SK-N-SH (cell line): ENCODE measurements at regions not wholly inside any gene's neighbourhood (a gene's known extent, or its start where the extent isn't known, plus 50 kb on each side); places are given as distances from the start of the nearest gene placed in this dataset.
"Not testable (repeated sequence)": the region's sequence is repeated elsewhere in the genome, so short reads cannot be mapped to it uniquely, and the experiment has no call there.

ENCODE experiments used
- CTCF ChIA-PET: fragments of 300-600, 350-600 bp; formaldehyde crosslinking; extraction: SDS; loops from one replicate; lab custom pipeline; 2021; lab: Yijun Ruan, JAX
- POLR2A ChIA-PET: fragments of 350-600 bp; sonication (Branson Sonifier 250); formaldehyde crosslinking; extraction: SDS; loops from one replicate; lab custom pipeline; 2020; ENCODE audit warnings: antibody characterized with exemption, inconsistent platforms; lab: Yijun Ruan, JAX
- DNase-seq: peaks from one replicate; pipeline ENCODE4 v3.0.0; 2012
- H2AFZ ChIP-seq: fragments of 200-600 bp; sonication (generic); 2 replicates; pipeline ENCODE4 v1.8.1; 2016; ENCODE audit warnings: antibody characterized with exemption, mild to moderate bottlenecking, low read depth
- H3F3A ChIP-seq: fragments of 200-600 bp; sonication (generic); replicated peaks from 2 replicates; pipeline ENCODE3; 2016; ENCODE audit warnings: antibody characterized with exemption, mild to moderate bottlenecking; ENCODE audit not compliant: insufficient read depth
- H3K27ac ChIP-seq, 2 experiments: fragments of 200-500 bp in 1 of 2; fragments of 200-600 bp in 1 of 2; sonication (Bioruptor generic) in 1 of 2; sonication (generic), shearing (Covaris generic) in 1 of 2; 2 replicates each; pipeline versions ENCODE4 v1.5.1 to v1.6.1; 2014 to 2016; ENCODE audit warnings: low read depth in 2 of 2, inconsistent platforms in 1 of 2, low read length in 1 of 2, mild to moderate bottlenecking in 1 of 2, mixed read lengths in 1 of 2
- H3K27me3 ChIP-seq: fragments of 200-600 bp; sonication (generic), shearing (Covaris generic); 2 replicates; pipeline ENCODE4 v1.6.1; 2016; ENCODE audit warnings: mixed run types; ENCODE audit not compliant: insufficient read depth
- H3K36me3 ChIP-seq, 2 experiments: fragments of 200-500 bp in 1 of 2; fragments of 200-600 bp in 1 of 2; sonication (Bioruptor generic) in 1 of 2; sonication (generic) in 1 of 2; replicated peaks in 1 of 2; 2 replicates each; pipeline versions ENCODE3 to v1.5.1; 2014 to 2016; ENCODE audit warnings: low read length in 1 of 2, mild to moderate bottlenecking in 1 of 2; ENCODE audit not compliant: insufficient read depth in 2 of 2, control insufficient read depth in 1 of 2
- H3K4me1 ChIP-seq, 2 experiments: fragments of 200-500 bp in 1 of 2; fragments of 200-600 bp in 1 of 2; sonication (Bioruptor generic) in 1 of 2; sonication (generic), shearing (Covaris generic) in 1 of 2; 2 replicates each; pipeline versions ENCODE4 v1.5.1 to v1.6.1; 2014 to 2016; ENCODE audit warnings: low read depth in 1 of 2, low read length in 1 of 2, mixed run types in 1 of 2; ENCODE audit not compliant: insufficient read depth in 2 of 2, control insufficient read depth in 1 of 2
- H3K4me2 ChIP-seq: fragments of 200-600 bp; sonication (generic), shearing (Covaris generic); 2 replicates; pipeline ENCODE4 v1.6.1; 2017; ENCODE audit warnings: mixed run types
- H3K4me3 ChIP-seq, 2 experiments: fragments of 200-500 bp in 1 of 2; fragments of 200-600 bp in 1 of 2; sonication (Bioruptor generic) in 1 of 2; sonication (generic), shearing (Covaris generic) in 1 of 2; 2 replicates each; pipeline versions ENCODE4 v1.5.1 to v1.8.1; 2014 to 2016; ENCODE audit warnings: low read depth in 2 of 2, inconsistent platforms in 1 of 2, low read length in 1 of 2, mild to moderate bottlenecking in 1 of 2, mixed read lengths in 1 of 2, moderate library complexity in 1 of 2
- H3K79me2 ChIP-seq: fragments of 200-600 bp; sonication (generic); 2 replicates; pipeline ENCODE4 v1.8.1; 2017; ENCODE audit warnings: mild to moderate bottlenecking; ENCODE audit not compliant: insufficient read depth
- H3K9ac ChIP-seq: fragments of 200-600 bp; sonication (generic); 2 replicates; pipeline ENCODE4 v1.6.1; 2017; ENCODE audit warnings: mixed run types
- H3K9me2 ChIP-seq: fragments of 200-600 bp; sonication (generic); 2 replicates; pipeline ENCODE4 v1.6.1; 2017; ENCODE audit warnings: mixed run types
- H3K9me3 ChIP-seq: fragments of 200-600 bp; sonication (generic); 2 replicates; pipeline ENCODE4 v1.6.1; 2017; ENCODE audit warnings: mixed run types, mild to moderate bottlenecking, moderate library complexity
- H4K20me1 ChIP-seq: fragments of 200-600 bp; sonication (generic); 2 replicates; pipeline ENCODE4 v1.6.1; 2017; ENCODE audit warnings: mild to moderate bottlenecking, mixed run types; ENCODE audit not compliant: insufficient read depth
- CHD2 ChIP-seq: fragments of 150-350 bp; IDR thresholded peaks from 2 replicates; pipeline ENCODE4 v1.6.1; 2018; ENCODE audit warnings: low read length; ENCODE audit not compliant: partially characterized antibody
- ELF1 ChIP-seq: IDR thresholded peaks from 2 replicates; pipeline ENCODE4 v1.4.0; 2012
- EP300 ChIP-seq, 2 experiments: IDR thresholded peaks; 2 replicates each; pipeline versions ENCODE4 v1.4.0 to v1.6.1; 2012; ENCODE audit warnings: borderline replicate concordance in 1 of 2, low read depth in 1 of 2, low read length in 1 of 2
- EZH2phosphoT487 ChIP-seq: fragments of 200-600 bp; sonication (generic); IDR thresholded peaks from 2 replicates; pipeline ENCODE4 v1.6.1; 2017; ENCODE audit warnings: low read depth, mixed run types, mild to moderate bottlenecking, antibody characterized with exemption, moderate library complexity, borderline replicate concordance
- FOSL2 ChIP-seq: IDR thresholded peaks from 2 replicates; pipeline ENCODE4 v1.4.0; 2012; ENCODE audit warnings: low read depth, mild to moderate bottlenecking, moderate library complexity, borderline replicate concordance
- NFIC ChIP-seq: IDR thresholded peaks from 2 replicates; pipeline ENCODE4 v1.4.0; 2012; ENCODE audit warnings: borderline replicate concordance
- RFX5 ChIP-seq: IDR thresholded peaks from 2 replicates; pipeline ENCODE4 v1.6.1; 2012; ENCODE audit warnings: mild to moderate bottlenecking, improper control_type of control experiment, low read length
- RXRA ChIP-seq: IDR thresholded peaks from 2 replicates; pipeline ENCODE4 v1.4.0; 2012; ENCODE audit warnings: low read depth, mild to moderate bottlenecking, borderline replicate concordance
- SIN3A ChIP-seq: IDR thresholded peaks from 2 replicates; pipeline ENCODE4 v1.6.1; 2012; ENCODE audit warnings: low read depth, mild to moderate bottlenecking, low read length, moderate library complexity, borderline replicate concordance
- TAF1 ChIP-seq: IDR thresholded peaks from 2 replicates; pipeline ENCODE4 v1.6.1; 2012; ENCODE audit warnings: low read depth, mild to moderate bottlenecking, low read length, moderate library complexity, borderline replicate concordance
- TCF12 ChIP-seq: IDR thresholded peaks from 2 replicates; pipeline ENCODE4 v1.4.0; 2012
- TEAD4 ChIP-seq: IDR thresholded peaks from 2 replicates; pipeline ENCODE4 v1.4.0; 2012; ENCODE audit warnings: mild to moderate bottlenecking, borderline replicate concordance; ENCODE audit not compliant: insufficient read depth
- YY1 ChIP-seq: IDR thresholded peaks from 2 replicates; pipeline ENCODE4 v1.4.0; 2012; ENCODE audit warnings: low read depth, mild to moderate bottlenecking
- WGBS: methylation state at CpG from one replicate; pipeline ENCODE4 v1.1.6; 2017; ENCODE audit warnings: low lambda C conversion rate; 5-methylcytosine and 5-hydroxymethylcytosine counted together
- TF ChIP-seq, protein P1 (sequence below): IDR thresholded peaks from 2 replicates; pipeline ENCODE4 v1.4.0; 2012; ENCODE audit warnings: low read depth, borderline replicate concordance
- TF ChIP-seq, protein P2 (sequence below): IDR thresholded peaks from 2 replicates; pipeline ENCODE4 v1.6.1; 2012; ENCODE audit warnings: mild to moderate bottlenecking, low read depth, low read length, moderate library complexity
- TF ChIP-seq, protein P3 (sequence below): fragments of 150-350 bp; IDR thresholded peaks from 2 replicates; pipeline ENCODE4 v1.6.1; 2017; ENCODE audit warnings: antibody characterized with exemption, low read length, low read depth, borderline replicate concordance

DNA sequence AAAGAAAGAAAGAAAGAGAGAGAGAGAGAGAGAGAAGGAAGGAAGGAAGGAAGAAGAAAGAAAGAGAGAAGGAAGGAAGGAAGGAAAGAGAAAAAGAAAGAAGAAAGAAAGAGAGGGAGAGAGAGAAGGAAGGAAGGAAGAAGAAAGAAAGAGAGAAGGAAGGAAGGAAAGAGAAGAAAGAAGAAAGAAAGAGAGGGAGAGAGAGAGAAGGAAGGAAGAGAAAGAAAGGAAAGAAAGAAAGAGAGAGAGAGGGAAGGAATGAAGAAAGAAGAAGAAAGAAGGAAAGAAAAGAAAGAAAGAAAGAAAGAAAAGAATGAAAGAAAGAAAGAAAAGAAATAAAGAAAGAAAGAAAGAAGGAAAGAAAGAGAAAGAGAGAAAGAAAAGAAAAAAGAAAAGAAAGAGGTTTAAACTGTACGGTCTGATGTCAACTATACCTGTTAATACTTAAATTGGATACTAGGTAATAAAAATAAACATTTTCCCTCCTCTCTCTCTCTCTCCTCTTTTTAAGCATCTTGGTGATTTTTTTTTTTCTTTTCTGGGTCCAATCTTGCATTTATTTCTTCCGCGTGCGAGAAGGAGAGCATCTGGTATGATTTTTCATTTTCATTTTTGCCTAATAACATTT, 93.8 kb downstream of the CRLF2 start:
- no peaks in the 10 kb centered on the region for H3K9me3 ChIP-seq
- H2AFZ ChIP-seq: no peak overlapping the region
- no peak overlapping the region for H3K4me2 ChIP-seq
- H4K20me1 ChIP-seq: no peaks in the 10 kb centered on the region
- H3K27me3 ChIP-seq: peaks cover 9% of the 10 kb centered on the region; the same call in 1 of the 2 replicates
- no peak for DNase-seq
- no peaks in the 10 kb centered on the region for H3F3A ChIP-seq
- POLR2A ChIA-PET: no interaction called here
- H3K27ac ChIP-seq: no peak overlapping the region
- TF ChIP-seq RFX5: no peak
- TF ChIP-seq, protein P1, sequence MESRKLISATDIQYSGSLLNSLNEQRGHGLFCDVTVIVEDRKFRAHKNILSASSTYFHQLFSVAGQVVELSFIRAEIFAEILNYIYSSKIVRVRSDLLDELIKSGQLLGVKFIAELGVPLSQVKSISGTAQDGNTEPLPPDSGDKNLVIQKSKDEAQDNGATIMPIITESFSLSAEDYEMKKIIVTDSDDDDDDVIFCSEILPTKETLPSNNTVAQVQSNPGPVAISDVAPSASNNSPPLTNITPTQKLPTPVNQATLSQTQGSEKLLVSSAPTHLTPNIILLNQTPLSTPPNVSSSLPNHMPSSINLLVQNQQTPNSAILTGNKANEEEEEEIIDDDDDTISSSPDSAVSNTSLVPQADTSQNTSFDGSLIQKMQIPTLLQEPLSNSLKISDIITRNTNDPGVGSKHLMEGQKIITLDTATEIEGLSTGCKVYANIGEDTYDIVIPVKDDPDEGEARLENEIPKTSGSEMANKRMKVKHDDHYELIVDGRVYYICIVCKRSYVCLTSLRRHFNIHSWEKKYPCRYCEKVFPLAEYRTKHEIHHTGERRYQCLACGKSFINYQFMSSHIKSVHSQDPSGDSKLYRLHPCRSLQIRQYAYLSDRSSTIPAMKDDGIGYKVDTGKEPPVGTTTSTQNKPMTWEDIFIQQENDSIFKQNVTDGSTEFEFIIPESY: no peak
- no peak for TF ChIP-seq ELF1
- no peak for TF ChIP-seq NFIC
- no peak for TF ChIP-seq CHD2
- TF ChIP-seq TCF12: no peak
- no peak for TF ChIP-seq YY1
- no peak for TF ChIP-seq TAF1
- TF ChIP-seq EZH2phosphoT487: no peak
- 16% methylated on average over 4 of the region's 4 CpGs for WGBS
- no peaks in the 10 kb centered on the region for H3K4me1 ChIP-seq
- no peaks in the 10 kb centered on the region for H3K79me2 ChIP-seq
- H3K9me2 ChIP-seq: no peaks in the 10 kb centered on the region
- no peak overlapping the region for H3K9ac ChIP-seq
- H3K4me3 ChIP-seq: no peak overlapping the region
- CTCF ChIA-PET: no interaction called here
- H3K36me3 ChIP-seq: no peaks in the 10 kb centered on the region

DNA sequence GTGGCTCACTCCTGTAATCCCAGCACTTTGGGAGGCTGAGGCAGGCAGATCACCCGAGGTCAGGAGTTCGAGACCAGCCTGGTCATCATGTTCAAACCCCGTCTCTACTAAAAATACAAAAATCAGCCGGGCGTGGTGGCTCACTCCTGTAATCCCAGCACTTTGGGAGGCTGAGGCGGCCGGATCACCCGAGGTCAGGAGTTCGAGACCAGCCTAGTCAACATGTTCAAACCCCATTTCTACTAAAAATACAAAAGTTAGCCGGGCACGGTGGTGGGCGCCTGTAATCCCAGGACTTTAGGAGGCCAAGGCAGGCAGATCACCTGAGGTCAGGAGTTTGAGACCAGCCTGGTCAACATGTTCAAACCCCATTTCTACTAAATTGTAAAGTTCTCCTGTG, 97.0 kb downstream of the CRLF2 start:
- WGBS: 11% methylated on average over 7 of the region's 12 CpGs
- CTCF ChIA-PET, H3K9me3 ChIP-seq: not testable (repeated sequence)

DNA sequence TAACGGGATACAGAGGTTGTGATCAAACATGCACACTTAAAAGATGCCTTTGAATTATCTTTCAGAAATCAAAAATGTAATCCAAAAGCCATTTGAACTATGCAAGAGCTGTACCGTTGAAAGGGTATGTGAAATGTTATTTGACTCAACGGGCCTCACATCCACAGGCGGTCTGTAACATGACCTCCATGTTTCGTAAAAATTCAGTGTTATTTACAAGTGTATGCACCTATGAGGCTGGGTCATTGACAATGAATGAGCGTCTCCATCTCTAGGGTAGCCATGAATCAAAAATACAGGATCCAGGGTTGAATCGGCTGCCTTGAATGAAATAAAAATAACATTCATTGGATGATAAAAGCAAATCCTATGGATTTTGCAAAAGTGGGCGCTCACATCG, 100.1 kb downstream of the CRLF2 start:
- Histone ChIP-seq H3K27me3 (peaks cover 16% of the 10 kb centered on the region; the same call in 1 of the 2 replicates), H3K9me2 (no peaks in the 10 kb centered on the region), H3K4me3 (no peak overlapping the region), H3K9me3 (no peaks in the 10 kb centered on the region), H3K79me2 (no peaks in the 10 kb centered on the region), H2AFZ (no peak overlapping the region), H3K4me1 (no peaks in the 10 kb centered on the region), H4K20me1 (no peaks in the 10 kb centered on the region), H3K36me3 (no peaks in the 10 kb centered on the region), H3K4me2 (no peak overlapping the region), H3K27ac (no peak overlapping the region), H3F3A (no peaks in the 10 kb centered on the region), H3K9ac (no peak overlapping the region)
- no peak for DNase-seq
- WGBS: 5% methylated on average over 9 of the region's 9 CpGs
- ChIA-PET POLR2A (no interaction called here), CTCF (no interaction called here)
- no peak for TF ChIP-seq RXRA
- no peak for TF ChIP-seq TEAD4
- no peak for TF ChIP-seq FOSL2
- TF ChIP-seq, protein P2, sequence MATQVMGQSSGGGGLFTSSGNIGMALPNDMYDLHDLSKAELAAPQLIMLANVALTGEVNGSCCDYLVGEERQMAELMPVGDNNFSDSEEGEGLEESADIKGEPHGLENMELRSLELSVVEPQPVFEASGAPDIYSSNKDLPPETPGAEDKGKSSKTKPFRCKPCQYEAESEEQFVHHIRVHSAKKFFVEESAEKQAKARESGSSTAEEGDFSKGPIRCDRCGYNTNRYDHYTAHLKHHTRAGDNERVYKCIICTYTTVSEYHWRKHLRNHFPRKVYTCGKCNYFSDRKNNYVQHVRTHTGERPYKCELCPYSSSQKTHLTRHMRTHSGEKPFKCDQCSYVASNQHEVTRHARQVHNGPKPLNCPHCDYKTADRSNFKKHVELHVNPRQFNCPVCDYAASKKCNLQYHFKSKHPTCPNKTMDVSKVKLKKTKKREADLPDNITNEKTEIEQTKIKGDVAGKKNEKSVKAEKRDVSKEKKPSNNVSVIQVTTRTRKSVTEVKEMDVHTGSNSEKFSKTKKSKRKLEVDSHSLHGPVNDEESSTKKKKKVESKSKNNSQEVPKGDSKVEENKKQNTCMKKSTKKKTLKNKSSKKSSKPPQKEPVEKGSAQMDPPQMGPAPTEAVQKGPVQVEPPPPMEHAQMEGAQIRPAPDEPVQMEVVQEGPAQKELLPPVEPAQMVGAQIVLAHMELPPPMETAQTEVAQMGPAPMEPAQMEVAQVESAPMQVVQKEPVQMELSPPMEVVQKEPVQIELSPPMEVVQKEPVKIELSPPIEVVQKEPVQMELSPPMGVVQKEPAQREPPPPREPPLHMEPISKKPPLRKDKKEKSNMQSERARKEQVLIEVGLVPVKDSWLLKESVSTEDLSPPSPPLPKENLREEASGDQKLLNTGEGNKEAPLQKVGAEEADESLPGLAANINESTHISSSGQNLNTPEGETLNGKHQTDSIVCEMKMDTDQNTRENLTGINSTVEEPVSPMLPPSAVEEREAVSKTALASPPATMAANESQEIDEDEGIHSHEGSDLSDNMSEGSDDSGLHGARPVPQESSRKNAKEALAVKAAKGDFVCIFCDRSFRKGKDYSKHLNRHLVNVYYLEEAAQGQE: no peak
- TF ChIP-seq, protein P3, sequence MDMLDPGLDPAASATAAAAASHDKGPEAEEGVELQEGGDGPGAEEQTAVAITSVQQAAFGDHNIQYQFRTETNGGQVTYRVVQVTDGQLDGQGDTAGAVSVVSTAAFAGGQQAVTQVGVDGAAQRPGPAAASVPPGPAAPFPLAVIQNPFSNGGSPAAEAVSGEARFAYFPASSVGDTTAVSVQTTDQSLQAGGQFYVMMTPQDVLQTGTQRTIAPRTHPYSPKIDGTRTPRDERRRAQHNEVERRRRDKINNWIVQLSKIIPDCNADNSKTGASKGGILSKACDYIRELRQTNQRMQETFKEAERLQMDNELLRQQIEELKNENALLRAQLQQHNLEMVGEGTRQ: no peak
- TF ChIP-seq EP300 (IDR thresholded peaks at IDR 0.05; ENCODE audit: borderline replicate concordance in 1 of 2, low read depth in 1 of 2, low read length in 1 of 2): no peak
- no peak for TF ChIP-seq SIN3A

More for the DNA sequence above, 97.0 kb downstream of the CRLF2 start:
- H3K27ac ChIP-seq, H3K36me3 ChIP-seq, H3K4me2 ChIP-seq, POLR2A ChIA-PET, H3K4me3 ChIP-seq, H4K20me1 ChIP-seq, H3K9me2 ChIP-seq, H3K79me2 ChIP-seq, DNase-seq, H3K4me1 ChIP-seq, H2AFZ ChIP-seq, H3F3A ChIP-seq, H3K9ac ChIP-seq: not testable (repeated sequence)
- H3K27me3 ChIP-seq: peaks cover 16% of the 10 kb centered on the region; the same call in 1 of the 2 replicates
